ENCODE measurements at regions not wholly inside any gene's neighbourhood (a gene's known extent, or its start where the extent isn't known, plus 50 kb on each side); places are given as distances from the start of the nearest gene placed in this dataset.

DNA sequence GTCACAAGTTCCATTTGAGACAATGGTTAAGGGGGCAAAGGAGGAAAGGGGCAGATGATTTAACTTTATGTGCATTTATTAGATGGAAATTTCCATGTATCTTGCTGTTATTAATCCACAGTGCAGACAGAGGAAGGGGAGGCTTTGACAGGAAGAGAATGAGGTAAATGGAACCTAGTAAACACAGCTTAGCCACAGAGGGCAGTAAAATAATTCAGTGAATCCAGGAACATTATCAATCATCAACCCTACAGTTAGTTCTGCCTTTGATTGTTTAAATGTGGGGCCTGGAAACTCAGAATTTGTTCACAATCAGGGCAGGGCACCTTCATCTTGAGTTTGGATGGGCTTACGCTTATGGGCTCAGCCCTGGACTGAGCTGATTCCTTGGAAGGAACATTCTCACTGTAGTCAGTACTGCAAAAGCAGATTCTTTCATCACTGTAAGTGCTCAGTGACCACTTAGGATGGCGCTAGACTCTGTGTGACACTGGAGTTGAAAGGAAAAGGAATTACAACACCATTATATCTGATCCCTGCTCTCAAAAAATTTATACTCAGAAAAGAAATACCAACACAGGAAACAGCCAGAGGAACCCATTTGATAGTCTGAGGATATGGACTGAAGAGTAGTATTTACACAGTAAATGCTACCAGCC is 169.5 kb downstream of the PIK3R1 start:
- TF ChIP-seq, protein P1, sequence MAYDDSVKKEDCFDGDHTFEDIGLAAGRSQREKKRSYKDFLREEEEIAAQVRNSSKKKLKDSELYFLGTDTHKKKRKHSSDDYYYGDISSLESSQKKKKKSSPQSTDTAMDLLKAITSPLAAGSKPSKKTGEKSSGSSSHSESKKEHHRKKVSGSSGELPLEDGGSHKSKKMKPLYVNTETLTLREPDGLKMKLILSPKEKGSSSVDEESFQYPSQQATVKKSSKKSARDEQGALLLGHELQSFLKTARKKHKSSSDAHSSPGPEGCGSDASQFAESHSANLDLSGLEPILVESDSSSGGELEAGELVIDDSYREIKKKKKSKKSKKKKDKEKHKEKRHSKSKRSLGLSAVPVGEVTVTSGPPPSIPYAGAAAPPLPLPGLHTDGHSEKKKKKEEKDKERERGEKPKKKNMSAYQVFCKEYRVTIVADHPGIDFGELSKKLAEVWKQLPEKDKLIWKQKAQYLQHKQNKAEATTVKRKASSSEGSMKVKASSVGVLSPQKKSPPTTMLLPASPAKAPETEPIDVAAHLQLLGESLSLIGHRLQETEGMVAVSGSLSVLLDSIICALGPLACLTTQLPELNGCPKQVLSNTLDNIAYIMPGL (CRISPR knock-in tag; IDR thresholded peaks at IDR 0.05; ENCODE audit: borderline replicate concordance in 1 of 2, low read depth in 1 of 2) = no peak
- TF ChIP-seq PCBP2 (optimal IDR thresholded peaks at IDR 0.05; ENCODE audit: low read depth, low read length, poor library complexity, severe bottlenecking) = no peak
- no peak for TF ChIP-seq MEF2D (CRISPR knock-in tag; IDR thresholded peaks at IDR 0.05)
- TF ChIP-seq, protein P2, sequence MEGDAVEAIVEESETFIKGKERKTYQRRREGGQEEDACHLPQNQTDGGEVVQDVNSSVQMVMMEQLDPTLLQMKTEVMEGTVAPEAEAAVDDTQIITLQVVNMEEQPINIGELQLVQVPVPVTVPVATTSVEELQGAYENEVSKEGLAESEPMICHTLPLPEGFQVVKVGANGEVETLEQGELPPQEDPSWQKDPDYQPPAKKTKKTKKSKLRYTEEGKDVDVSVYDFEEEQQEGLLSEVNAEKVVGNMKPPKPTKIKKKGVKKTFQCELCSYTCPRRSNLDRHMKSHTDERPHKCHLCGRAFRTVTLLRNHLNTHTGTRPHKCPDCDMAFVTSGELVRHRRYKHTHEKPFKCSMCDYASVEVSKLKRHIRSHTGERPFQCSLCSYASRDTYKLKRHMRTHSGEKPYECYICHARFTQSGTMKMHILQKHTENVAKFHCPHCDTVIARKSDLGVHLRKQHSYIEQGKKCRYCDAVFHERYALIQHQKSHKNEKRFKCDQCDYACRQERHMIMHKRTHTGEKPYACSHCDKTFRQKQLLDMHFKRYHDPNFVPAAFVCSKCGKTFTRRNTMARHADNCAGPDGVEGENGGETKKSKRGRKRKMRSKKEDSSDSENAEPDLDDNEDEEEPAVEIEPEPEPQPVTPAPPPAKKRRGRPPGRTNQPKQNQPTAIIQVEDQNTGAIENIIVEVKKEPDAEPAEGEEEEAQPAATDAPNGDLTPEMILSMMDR (CRISPR knock-in tag; IDR thresholded peaks at IDR 0.05) = no peak

All from HepG2 (cell line).